ENCODE measurements at regions not wholly inside any gene's neighbourhood (a gene's known extent, or its start where the extent isn't known, plus 50 kb on each side); places are given as distances from the start of the nearest gene placed in this dataset.

GRCh38 chrX:69072486-69073006 is 92.7 kb downstream of the PJA1 start:
- WGBS (ENCODE audit: low lambda C conversion rate) = 38% methylated on average over 6 of the region's 6 CpGs
- Histone ChIP-seq H3K4me3 (ENCODE audit: low read depth in 2 of 2, low read length in 1 of 2) (no peak overlapping the region), H3K9me3 (no peaks in the 10 kb centered on the region), H3K27me3 (ENCODE audit: insufficient read depth) (no peaks in the 10 kb centered on the region; the same call in 1 of the 2 replicates), H3K4me2 (no peak overlapping the region), H3K9ac (no peak overlapping the region), H3K9me2 (no peaks in the 10 kb centered on the region), H2AFZ (ENCODE audit: low read depth) (no peak overlapping the region), H4K20me1 (ENCODE audit: insufficient read depth) (no peaks in the 10 kb centered on the region), H3K4me1 (ENCODE audit: control insufficient read depth in 1 of 2, insufficient read depth in 2 of 2, low read depth in 1 of 2, low read length in 1 of 2) (peaks cover 0 to 39% of the 10 kb centered on the region in 2 experiments; a peak in 1 of 4 replicates), H3K79me2 (ENCODE audit: insufficient read depth) (no peaks in the 10 kb centered on the region), H3F3A (replicated peaks; ENCODE audit: insufficient read depth) (no peaks in the 10 kb centered on the region), H3K36me3 (replicated peaks in 1 of 2; ENCODE audit: control insufficient read depth in 1 of 2, insufficient read depth in 2 of 2, low read length in 1 of 2) (no peaks in the 10 kb centered on the region), H3K27ac (ENCODE audit: low read depth in 2 of 2, low read length in 1 of 2) (peak overlapping the region in 1 of 2 experiments; percentile 78; a peak in 2 of 4 replicates)
- ChIA-PET POLR2A (interaction anchor here (2.6 kb wide), 1 partner anchor 244 kb away, joined by 14 read pairs; the partner anchor contains the start of gene EFNB1), CTCF (interaction anchor here (0.5 to 0.6 kb wide), 2 partner anchors 57 to 315 kb away, joined by 3 read pairs; no protein-coding TSS in a partner anchor)
- peak; percentile 65 for DNase-seq
- TF ChIP-seq MAX (IDR thresholded peaks at IDR 0.05; ENCODE audit: low read depth) (no peak), CHD2 (IDR thresholded peaks at IDR 0.05; ENCODE audit: low read length, partially characterized antibody) (peak; percentile 8), SMC3 (IDR thresholded peaks at IDR 0.05; ENCODE audit: low read depth, low read length) (peak; percentile 12; the same call in 1 of the 2 replicates), RAD21 (IDR thresholded peaks at IDR 0.05; ENCODE audit: low read length) (0 out of 2 replicates have a peak, but pooled peaks have one; percentile 9), EP300 (IDR thresholded peaks at IDR 0.05; ENCODE audit: borderline replicate concordance in 1 of 2, low read depth in 1 of 2, low read length in 1 of 2) (peak in 1 of 2 experiments; percentile 46; a peak in 1 of 4 replicates), GATA2 (CRISPR knock-in tag; IDR thresholded peaks at IDR 0.05) (peak; percentile 84)
- TF ChIP-seq, protein P1, sequence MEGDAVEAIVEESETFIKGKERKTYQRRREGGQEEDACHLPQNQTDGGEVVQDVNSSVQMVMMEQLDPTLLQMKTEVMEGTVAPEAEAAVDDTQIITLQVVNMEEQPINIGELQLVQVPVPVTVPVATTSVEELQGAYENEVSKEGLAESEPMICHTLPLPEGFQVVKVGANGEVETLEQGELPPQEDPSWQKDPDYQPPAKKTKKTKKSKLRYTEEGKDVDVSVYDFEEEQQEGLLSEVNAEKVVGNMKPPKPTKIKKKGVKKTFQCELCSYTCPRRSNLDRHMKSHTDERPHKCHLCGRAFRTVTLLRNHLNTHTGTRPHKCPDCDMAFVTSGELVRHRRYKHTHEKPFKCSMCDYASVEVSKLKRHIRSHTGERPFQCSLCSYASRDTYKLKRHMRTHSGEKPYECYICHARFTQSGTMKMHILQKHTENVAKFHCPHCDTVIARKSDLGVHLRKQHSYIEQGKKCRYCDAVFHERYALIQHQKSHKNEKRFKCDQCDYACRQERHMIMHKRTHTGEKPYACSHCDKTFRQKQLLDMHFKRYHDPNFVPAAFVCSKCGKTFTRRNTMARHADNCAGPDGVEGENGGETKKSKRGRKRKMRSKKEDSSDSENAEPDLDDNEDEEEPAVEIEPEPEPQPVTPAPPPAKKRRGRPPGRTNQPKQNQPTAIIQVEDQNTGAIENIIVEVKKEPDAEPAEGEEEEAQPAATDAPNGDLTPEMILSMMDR (IDR thresholded peaks at IDR 0.05) = no peak

GRCh38 chrX:69070949-69071650 is 94.2 kb downstream of the PJA1 start:
- Histone ChIP-seq H2AFZ (ENCODE audit: low read depth) (no peak overlapping the region), H3K9me3 (no peaks in the 10 kb centered on the region), H3K4me2 (no peak overlapping the region), H3K4me1 (ENCODE audit: control insufficient read depth in 1 of 2, insufficient read depth in 2 of 2, low read depth in 1 of 2, low read length in 1 of 2) (peaks cover 0 to 42% of the 10 kb centered on the region in 2 experiments; a peak in 1 of 4 replicates), H3K9me2 (no peaks in the 10 kb centered on the region), H3K36me3 (replicated peaks in 1 of 2; ENCODE audit: control insufficient read depth in 1 of 2, insufficient read depth in 2 of 2, low read length in 1 of 2) (no peaks in the 10 kb centered on the region), H4K20me1 (ENCODE audit: insufficient read depth) (no peaks in the 10 kb centered on the region), H3K9ac (no peak overlapping the region), H3K27me3 (ENCODE audit: insufficient read depth) (no peaks in the 10 kb centered on the region; the same call in 1 of the 2 replicates), H3K4me3 (ENCODE audit: low read depth in 2 of 2, low read length in 1 of 2) (no peak overlapping the region), H3K79me2 (ENCODE audit: insufficient read depth) (no peaks in the 10 kb centered on the region), H3F3A (replicated peaks; ENCODE audit: insufficient read depth) (no peaks in the 10 kb centered on the region), H3K27ac (ENCODE audit: low read depth in 2 of 2, low read length in 1 of 2) (peak overlapping the region in 1 of 2 experiments; percentile 78; a peak in 2 of 4 replicates)
- WGBS (ENCODE audit: low lambda C conversion rate) = 32% methylated on average over 9 of the region's 12 CpGs
- POLR2A ChIA-PET = interaction anchor here (1.0 to 2.6 kb wide), 2 partner anchors 29 to 242 kb away, joined by 5 to 14 read pairs; partner anchors contain the start of gene EFNB1
- TF ChIP-seq, protein P2, sequence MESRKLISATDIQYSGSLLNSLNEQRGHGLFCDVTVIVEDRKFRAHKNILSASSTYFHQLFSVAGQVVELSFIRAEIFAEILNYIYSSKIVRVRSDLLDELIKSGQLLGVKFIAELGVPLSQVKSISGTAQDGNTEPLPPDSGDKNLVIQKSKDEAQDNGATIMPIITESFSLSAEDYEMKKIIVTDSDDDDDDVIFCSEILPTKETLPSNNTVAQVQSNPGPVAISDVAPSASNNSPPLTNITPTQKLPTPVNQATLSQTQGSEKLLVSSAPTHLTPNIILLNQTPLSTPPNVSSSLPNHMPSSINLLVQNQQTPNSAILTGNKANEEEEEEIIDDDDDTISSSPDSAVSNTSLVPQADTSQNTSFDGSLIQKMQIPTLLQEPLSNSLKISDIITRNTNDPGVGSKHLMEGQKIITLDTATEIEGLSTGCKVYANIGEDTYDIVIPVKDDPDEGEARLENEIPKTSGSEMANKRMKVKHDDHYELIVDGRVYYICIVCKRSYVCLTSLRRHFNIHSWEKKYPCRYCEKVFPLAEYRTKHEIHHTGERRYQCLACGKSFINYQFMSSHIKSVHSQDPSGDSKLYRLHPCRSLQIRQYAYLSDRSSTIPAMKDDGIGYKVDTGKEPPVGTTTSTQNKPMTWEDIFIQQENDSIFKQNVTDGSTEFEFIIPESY (IDR thresholded peaks at IDR 0.05; ENCODE audit: borderline replicate concordance, low read depth) = no peak
- peak; percentile 34; the same call in 1 of the 2 replicates for TF ChIP-seq MXI1 (IDR thresholded peaks at IDR 0.05; ENCODE audit: low read depth, low read length)
- DNase-seq = peak; percentile 63
- CTCF ChIA-PET = interaction anchor here (0.8 to 1.5 kb wide), 6 partner anchors 10 to 243 kb away, joined by 3 to 6 read pairs (median 3); partner anchors contain the start of gene EFNB1

All from SK-N-SH (cell line).